IPS-18c (cell line): ENCODE measurements at regions not wholly inside any gene's neighbourhood (a gene's known extent, or its start where the extent isn't known, plus 50 kb on each side); places are given as distances from the start of the nearest gene placed in this dataset.

Experiments
- H3K4me3 ChIP-seq: 2 replicates; pipeline ENCODE4 v1.7.0; 2013; ENCODE audit warnings: low read depth, mild to moderate bottlenecking, low read length, moderate library complexity; ENCODE audit not compliant: insufficient read depth
- H3K9me3 ChIP-seq: one replicate; pipeline ENCODE4 v1.6.1; 2013; ENCODE audit warnings: mild to moderate bottlenecking, low read length, moderate library complexity; ENCODE audit not compliant: control insufficient read depth, insufficient read depth

- Histone ChIP-seq H3K9me3 (no peaks in the 10 kb centered on the region), H3K4me3 (no peak overlapping the region)
These were observed 54.1 kb downstream of the IRF2BPL start for GRCh38 chr14:76974365-76974764.

GRCh38 chr14:76971549-76971948 lies 57.0 kb downstream of the IRF2BPL start:
- no peak overlapping the region for H3K4me3 ChIP-seq
- H3K9me3 ChIP-seq, result no peaks in the 10 kb centered on the region

- H3K9me3 ChIP-seq, result no peaks in the 10 kb centered on the region
- no peak overlapping the region for H3K4me3 ChIP-seq
These were observed 59.9 kb downstream of the IRF2BPL start for GRCh38 chr14:76968621-76969063.

- no peak overlapping the region for H3K4me3 ChIP-seq
- H3K9me3 ChIP-seq, result no peaks in the 10 kb centered on the region
These were observed 60.7 kb downstream of the IRF2BPL start for GRCh38 chr14:76967788-76968187.

GRCh38 chr14:76965232-76965631 lies 63.3 kb downstream of the IRF2BPL start:
- Histone ChIP-seq H3K4me3 (no peak overlapping the region), H3K9me3 (no peaks in the 10 kb centered on the region)

GRCh38 chr14:76964695-76965094 lies 63.8 kb downstream of the IRF2BPL start:
- no peaks in the 10 kb centered on the region for H3K9me3 ChIP-seq

GRCh38 chr14:76963372-76963771 lies 65.1 kb downstream of the IRF2BPL start:
- no peaks in the 10 kb centered on the region for H3K9me3 ChIP-seq
- no peak overlapping the region for H3K4me3 ChIP-seq

More at GRCh38 chr14:76964695-76965094, 63.8 kb downstream of the IRF2BPL start:
- H3K4me3 ChIP-seq, result no peak overlapping the region

GRCh38 chr14:76962303-76962660 lies 66.2 kb downstream of the IRF2BPL start:
- Histone ChIP-seq H3K9me3 (no peaks in the 10 kb centered on the region), H3K4me3 (no peak overlapping the region)

- Histone ChIP-seq H3K4me3 (no peak overlapping the region), H3K9me3 (no peaks in the 10 kb centered on the region)
These were observed 66.7 kb downstream of the IRF2BPL start for GRCh38 chr14:76961631-76962302.

GRCh38 chr14:76958980-76959710 lies 69.4 kb downstream of the IRF2BPL start:
- Histone ChIP-seq H3K9me3 (no peaks in the 10 kb centered on the region), H3K4me3 (no peak overlapping the region)

GRCh38 chr14:76958020-76958979 lies 70.2 kb downstream of the IRF2BPL start:
- Histone ChIP-seq H3K9me3 (no peaks in the 10 kb centered on the region), H3K4me3 (no peak overlapping the region)

GRCh38 chr14:76957224-76957891 lies 71.2 kb downstream of the IRF2BPL start:
- H3K4me3 ChIP-seq, result peak overlapping the region; percentile 9; the same call in 1 of the 2 replicates
- H3K9me3 ChIP-seq, result no peaks in the 10 kb centered on the region

GRCh38 chr14:76956316-76957090 lies 72.0 kb downstream of the IRF2BPL start:
- Histone ChIP-seq H3K9me3 (no peaks in the 10 kb centered on the region), H3K4me3 (peak overlapping the region; percentile 44)

- Histone ChIP-seq H3K4me3 (peak overlapping the region; percentile 44; the same call in 1 of the 2 replicates), H3K9me3 (no peaks in the 10 kb centered on the region)
These were observed 72.8 kb downstream of the IRF2BPL start for GRCh38 chr14:76955575-76956315.

- Histone ChIP-seq H3K9me3 (no peaks in the 10 kb centered on the region), H3K4me3 (no peak overlapping the region)
These were observed 73.9 kb downstream of the IRF2BPL start for GRCh38 chr14:76954394-76955190.
